DND-41 (cell line): ENCODE measurements at regions not wholly inside any gene's neighbourhood (a gene's known extent, or its start where the extent isn't known, plus 50 kb on each side); places are given as distances from the start of the nearest gene placed in this dataset.

Experiments used
- ATAC-seq: fragments of 200-7000 bp; cut with Tn5 transposase; 3 replicates; pipeline ENCODE4 v1.9.1; 2021; ENCODE audit warnings: low read depth; ENCODE audit not compliant: insufficient read depth
- DNase-seq: peaks from one replicate; pipeline ENCODE4 v3.0.0-alpha.2; 2020
- H2AFZ ChIP-seq: 2 replicates; pipeline ENCODE4 v1.6.0; 2012; ENCODE audit warnings: low read depth, low read length
- H3K27ac ChIP-seq: 2 replicates; pipeline ENCODE4 v1.5.1; 2012; ENCODE audit warnings: low read length, inconsistent platforms
- H3K27me3 ChIP-seq: fragments of 200-600 bp; sonication (generic); 2 replicates; pipeline ENCODE4 v1.6.0; 2012; ENCODE audit warnings: low read length, mild to moderate bottlenecking, inconsistent platforms; ENCODE audit not compliant: insufficient read depth, poor library complexity
- H3K36me3 ChIP-seq: 2 replicates; pipeline ENCODE4 v1.5.1; 2012; ENCODE audit warnings: low read length, inconsistent platforms; ENCODE audit not compliant: insufficient read depth
- H3K4me1 ChIP-seq: 2 replicates; pipeline ENCODE4 v1.5.1; 2012; ENCODE audit warnings: mild to moderate bottlenecking, low read length; ENCODE audit not compliant: insufficient read depth
- H3K4me2 ChIP-seq: 2 replicates; pipeline ENCODE4 v1.6.0; 2012; ENCODE audit warnings: mild to moderate bottlenecking, moderate library complexity, low read length, inconsistent platforms; ENCODE audit not compliant: insufficient read depth
- H3K4me3 ChIP-seq, 2 experiments: fragments of 200-600 bp in 1 of 2; shearing (Covaris generic) in 1 of 2; 2 replicates each; pipeline ENCODE4 v1.5.1; 2012 to 2016; ENCODE audit warnings: inconsistent platforms in 2 of 2, low read length in 2 of 2, mild to moderate bottlenecking in 2 of 2, low read depth in 1 of 2, moderate library complexity in 1 of 2
- H3K79me2 ChIP-seq: 2 replicates; pipeline ENCODE4 v1.6.0; 2012; ENCODE audit warnings: low read length, inconsistent platforms; ENCODE audit not compliant: insufficient read depth
- H3K9ac ChIP-seq: 2 replicates; pipeline ENCODE4 v1.6.0; 2012; ENCODE audit warnings: low read depth, mild to moderate bottlenecking, inconsistent platforms, low read length, moderate library complexity
- H3K9me3 ChIP-seq: 2 replicates; pipeline ENCODE4 v1.5.1; 2012; ENCODE audit warnings: low read length, moderate library complexity, mild to moderate bottlenecking, inconsistent platforms; ENCODE audit not compliant: insufficient read depth, severe bottlenecking
- H4K20me1 ChIP-seq: 2 replicates; pipeline ENCODE4 v1.6.0; 2012; ENCODE audit warnings: low read length; ENCODE audit not compliant: insufficient read depth
- EZH2 ChIP-seq: IDR thresholded peaks from 3 replicates; pipeline ENCODE4 v1.6.1; 2012; ENCODE audit warnings: borderline replicate concordance, low read depth, mild to moderate bottlenecking, moderate library complexity, low read length, inconsistent platforms; ENCODE audit not compliant: severe bottlenecking
- TF ChIP-seq, protein P1 (sequence below): IDR thresholded peaks from 2 replicates; pipeline ENCODE4 v1.5.1; 2012; ENCODE audit warnings: borderline replicate concordance, low read length, moderate library complexity, mild to moderate bottlenecking; ENCODE audit not compliant: poor library complexity, severe bottlenecking; ENCODE audit errors: extremely low read depth

DNA sequence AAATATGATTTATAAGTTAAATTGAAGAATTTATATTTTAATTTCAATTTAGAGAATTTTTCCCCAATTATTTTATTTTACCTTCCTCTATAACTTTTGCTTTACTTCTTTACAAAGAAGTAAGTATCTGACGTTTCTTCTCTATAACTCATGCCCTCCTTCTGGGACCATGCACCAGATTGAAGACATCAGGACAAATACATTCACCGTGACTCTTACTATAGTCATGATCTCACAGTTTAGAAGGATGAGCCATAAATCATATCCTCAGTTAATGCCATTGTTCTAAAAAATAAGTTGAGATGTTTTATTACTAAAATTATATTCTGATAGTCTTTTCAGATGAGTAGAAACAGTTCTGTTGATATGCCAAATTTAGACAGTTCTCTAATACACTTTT, 279.3 kb downstream of the TMX3 start:
- TF ChIP-seq, protein P1, sequence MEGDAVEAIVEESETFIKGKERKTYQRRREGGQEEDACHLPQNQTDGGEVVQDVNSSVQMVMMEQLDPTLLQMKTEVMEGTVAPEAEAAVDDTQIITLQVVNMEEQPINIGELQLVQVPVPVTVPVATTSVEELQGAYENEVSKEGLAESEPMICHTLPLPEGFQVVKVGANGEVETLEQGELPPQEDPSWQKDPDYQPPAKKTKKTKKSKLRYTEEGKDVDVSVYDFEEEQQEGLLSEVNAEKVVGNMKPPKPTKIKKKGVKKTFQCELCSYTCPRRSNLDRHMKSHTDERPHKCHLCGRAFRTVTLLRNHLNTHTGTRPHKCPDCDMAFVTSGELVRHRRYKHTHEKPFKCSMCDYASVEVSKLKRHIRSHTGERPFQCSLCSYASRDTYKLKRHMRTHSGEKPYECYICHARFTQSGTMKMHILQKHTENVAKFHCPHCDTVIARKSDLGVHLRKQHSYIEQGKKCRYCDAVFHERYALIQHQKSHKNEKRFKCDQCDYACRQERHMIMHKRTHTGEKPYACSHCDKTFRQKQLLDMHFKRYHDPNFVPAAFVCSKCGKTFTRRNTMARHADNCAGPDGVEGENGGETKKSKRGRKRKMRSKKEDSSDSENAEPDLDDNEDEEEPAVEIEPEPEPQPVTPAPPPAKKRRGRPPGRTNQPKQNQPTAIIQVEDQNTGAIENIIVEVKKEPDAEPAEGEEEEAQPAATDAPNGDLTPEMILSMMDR = no peak
- TF ChIP-seq EZH2 = no peak
- no peak overlapping the region for H3K27ac ChIP-seq
- H3K27me3 ChIP-seq = no peaks in the 10 kb centered on the region

DNA sequence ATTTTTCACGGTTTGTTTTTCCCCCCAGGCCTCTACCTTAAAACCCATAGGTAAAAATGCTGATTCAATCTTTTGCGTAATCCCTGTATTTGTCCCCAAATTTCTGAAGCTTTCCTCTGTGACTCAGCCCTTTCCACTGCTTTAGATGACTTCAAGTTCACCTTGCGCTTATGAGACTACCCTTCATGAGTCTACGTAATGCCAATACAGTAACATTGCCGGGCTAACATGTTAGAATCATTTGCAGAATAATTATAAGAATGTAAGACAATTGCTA, 283.0 kb downstream of the TMX3 start:
- no peaks in the 10 kb centered on the region for H4K20me1 ChIP-seq
- ATAC-seq (no peak), DNase-seq (no peak)
- H3K9ac ChIP-seq = no peak overlapping the region
- H3K79me2 ChIP-seq = no peaks in the 10 kb centered on the region
- H3K4me1 ChIP-seq = no peaks in the 10 kb centered on the region
- H3K9me3 ChIP-seq = no peaks in the 10 kb centered on the region
- H3K36me3 ChIP-seq = no peaks in the 10 kb centered on the region
- no peak overlapping the region for H3K27ac ChIP-seq
- no peak overlapping the region for H3K4me3 ChIP-seq
- TF ChIP-seq EZH2 = no peak
- TF ChIP-seq, protein P1 = no peak
- H2AFZ ChIP-seq = no peak overlapping the region
- no peaks in the 10 kb centered on the region for H3K27me3 ChIP-seq
- H3K4me2 ChIP-seq = no peak overlapping the region

More for the DNA sequence above, 279.3 kb downstream of the TMX3 start:
- H3K9me3 ChIP-seq = no peaks in the 10 kb centered on the region
- no peaks in the 10 kb centered on the region for H4K20me1 ChIP-seq
- H3K79me2 ChIP-seq = no peaks in the 10 kb centered on the region
- DNase-seq (no peak), ATAC-seq (no peak)
- no peak overlapping the region for H3K4me2 ChIP-seq
- no peak overlapping the region for H3K9ac ChIP-seq
- H2AFZ ChIP-seq = no peak overlapping the region
- H3K36me3 ChIP-seq = no peaks in the 10 kb centered on the region
- H3K4me1 ChIP-seq = no peaks in the 10 kb centered on the region
- H3K4me3 ChIP-seq = no peak overlapping the region

DNA sequence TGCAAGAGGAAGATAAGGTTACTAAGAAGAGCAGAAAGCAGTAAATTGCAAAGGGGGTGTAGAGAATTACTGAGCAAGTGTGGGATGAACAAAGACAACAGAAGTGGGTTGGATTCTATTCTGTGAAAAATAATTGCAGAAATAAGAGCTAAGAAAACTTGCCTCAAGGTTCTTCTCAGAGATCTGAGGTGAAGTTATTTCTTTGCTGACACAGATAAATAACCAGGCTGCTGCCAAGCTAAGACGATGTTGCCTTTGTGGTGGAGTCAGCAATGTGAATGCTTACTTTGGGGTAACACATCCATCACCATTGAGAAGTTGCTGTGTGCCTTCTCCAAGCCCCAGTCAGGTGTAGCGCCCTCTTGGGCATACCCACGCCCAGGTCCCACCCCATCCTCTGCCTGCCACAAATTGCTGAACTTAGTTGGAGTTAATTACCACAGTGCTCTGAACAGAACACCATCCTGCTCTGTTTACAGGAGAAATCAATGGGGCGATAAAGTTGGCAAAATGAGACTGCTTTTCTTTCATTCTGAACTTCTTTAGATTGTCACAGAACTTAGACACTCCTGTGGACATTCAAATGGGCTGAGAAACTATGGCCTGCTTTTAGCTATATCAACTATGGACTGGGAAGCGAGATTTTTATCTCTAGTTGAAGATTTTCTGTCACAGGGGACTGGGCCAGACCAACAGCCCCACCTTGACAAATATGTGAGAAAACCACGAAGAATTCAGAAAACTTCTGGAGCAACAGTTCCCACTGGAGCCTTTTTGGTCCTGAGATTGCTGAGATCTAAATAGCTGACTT, 283.6 kb downstream of the TMX3 start:
- Histone ChIP-seq H3K79me2 (no peaks in the 10 kb centered on the region), H3K9ac (no peak overlapping the region), H3K27me3 (no peaks in the 10 kb centered on the region), H3K9me3 (no peaks in the 10 kb centered on the region), H3K4me2 (no peak overlapping the region), H2AFZ (no peak overlapping the region), H3K4me1 (no peaks in the 10 kb centered on the region), H3K36me3 (no peaks in the 10 kb centered on the region), H4K20me1 (no peaks in the 10 kb centered on the region), H3K4me3 (no peak overlapping the region), H3K27ac (no peak overlapping the region)
- DNase-seq (no peak), ATAC-seq (no peak)
- no peak for TF ChIP-seq EZH2
- TF ChIP-seq, protein P1 = no peak

DNA sequence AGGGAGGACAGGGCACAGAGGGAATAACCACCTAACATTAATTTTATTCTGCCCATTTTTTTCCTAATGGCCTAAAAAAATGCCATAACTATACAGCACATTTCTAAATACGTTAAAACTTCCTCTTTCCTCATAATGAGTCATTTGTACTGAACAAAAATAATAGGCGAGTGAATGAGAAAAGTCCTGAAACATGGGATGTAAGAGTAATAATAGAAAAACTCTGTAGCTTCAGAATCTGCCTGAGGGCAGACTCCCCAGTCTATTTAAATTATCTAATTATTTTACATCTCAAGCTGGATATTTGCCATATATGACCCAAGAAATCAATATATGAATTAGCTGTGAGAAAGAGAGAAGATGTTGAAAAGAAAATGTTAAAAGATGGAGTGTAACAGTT, 285.1 kb downstream of the TMX3 start:
- Histone ChIP-seq H3K4me2 (no peak overlapping the region), H2AFZ (no peak overlapping the region), H4K20me1 (no peaks in the 10 kb centered on the region), H3K9ac (no peak overlapping the region), H3K9me3 (no peaks in the 10 kb centered on the region), H3K4me1 (no peaks in the 10 kb centered on the region), H3K4me3 (no peak overlapping the region), H3K79me2 (no peaks in the 10 kb centered on the region), H3K27ac (no peak overlapping the region), H3K27me3 (no peaks in the 10 kb centered on the region), H3K36me3 (no peaks in the 10 kb centered on the region)
- DNase-seq = no peak
- TF ChIP-seq EZH2 = no peak
- TF ChIP-seq, protein P1 = no peak
- no peak for ATAC-seq
